ENCODE measurements at regions not wholly inside any gene's neighbourhood (a gene's known extent, or its start where the extent isn't known, plus 50 kb on each side); places are given as distances from the start of the nearest gene placed in this dataset.

DNA sequence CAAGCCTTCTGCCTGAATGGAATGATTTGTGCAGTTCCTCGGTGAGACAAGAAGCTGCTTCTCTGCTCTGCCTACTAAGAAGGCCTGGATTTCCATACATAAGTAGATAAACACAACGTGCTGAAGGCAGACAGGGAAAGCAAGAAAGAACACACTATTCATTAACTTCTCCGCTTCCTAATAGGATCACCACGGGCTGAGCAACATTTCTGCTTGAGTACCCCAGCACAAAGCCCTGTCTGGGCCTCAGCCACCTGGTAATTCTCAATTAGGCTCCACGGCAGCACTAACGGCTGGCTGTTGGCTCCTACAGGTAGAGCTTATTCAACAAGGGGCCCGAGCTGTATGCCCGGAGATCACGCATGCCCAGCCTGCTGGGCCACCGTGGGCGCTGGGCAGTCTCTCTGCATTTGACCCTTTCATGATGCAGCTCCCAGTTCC is 1156.6 kb downstream of the TBC1D22A start:
- ATAC-seq (no peak), DNase-seq (no peak)
- Histone ChIP-seq H3K4me3 (no peak overlapping the region), H3K9me3 (peaks cover 0 to 3% (median 0%) of the 10 kb centered on the region in 12 donors), H3K27ac (no peak overlapping the region), H3K4me1 (no peaks in the 10 kb centered on the region), H3K36me3 (no peaks in the 10 kb centered on the region), H3K27me3 (peaks cover 0 to 4% (median 0%) of the 10 kb centered on the region in 9 donors)
- WGBS, 4 donors: 68 to 78% (median 75%) methylated on average over 4 to 11 of the region's 11 CpGs
- no peak for TF ChIP-seq POLR2A (IDR thresholded peaks at IDR 0.05)
- TF ChIP-seq, protein P1, sequence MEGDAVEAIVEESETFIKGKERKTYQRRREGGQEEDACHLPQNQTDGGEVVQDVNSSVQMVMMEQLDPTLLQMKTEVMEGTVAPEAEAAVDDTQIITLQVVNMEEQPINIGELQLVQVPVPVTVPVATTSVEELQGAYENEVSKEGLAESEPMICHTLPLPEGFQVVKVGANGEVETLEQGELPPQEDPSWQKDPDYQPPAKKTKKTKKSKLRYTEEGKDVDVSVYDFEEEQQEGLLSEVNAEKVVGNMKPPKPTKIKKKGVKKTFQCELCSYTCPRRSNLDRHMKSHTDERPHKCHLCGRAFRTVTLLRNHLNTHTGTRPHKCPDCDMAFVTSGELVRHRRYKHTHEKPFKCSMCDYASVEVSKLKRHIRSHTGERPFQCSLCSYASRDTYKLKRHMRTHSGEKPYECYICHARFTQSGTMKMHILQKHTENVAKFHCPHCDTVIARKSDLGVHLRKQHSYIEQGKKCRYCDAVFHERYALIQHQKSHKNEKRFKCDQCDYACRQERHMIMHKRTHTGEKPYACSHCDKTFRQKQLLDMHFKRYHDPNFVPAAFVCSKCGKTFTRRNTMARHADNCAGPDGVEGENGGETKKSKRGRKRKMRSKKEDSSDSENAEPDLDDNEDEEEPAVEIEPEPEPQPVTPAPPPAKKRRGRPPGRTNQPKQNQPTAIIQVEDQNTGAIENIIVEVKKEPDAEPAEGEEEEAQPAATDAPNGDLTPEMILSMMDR (IDR thresholded peaks at IDR 0.05): no peak
- intact Hi-C loops (cut with DNase I): no loop called here

DNA sequence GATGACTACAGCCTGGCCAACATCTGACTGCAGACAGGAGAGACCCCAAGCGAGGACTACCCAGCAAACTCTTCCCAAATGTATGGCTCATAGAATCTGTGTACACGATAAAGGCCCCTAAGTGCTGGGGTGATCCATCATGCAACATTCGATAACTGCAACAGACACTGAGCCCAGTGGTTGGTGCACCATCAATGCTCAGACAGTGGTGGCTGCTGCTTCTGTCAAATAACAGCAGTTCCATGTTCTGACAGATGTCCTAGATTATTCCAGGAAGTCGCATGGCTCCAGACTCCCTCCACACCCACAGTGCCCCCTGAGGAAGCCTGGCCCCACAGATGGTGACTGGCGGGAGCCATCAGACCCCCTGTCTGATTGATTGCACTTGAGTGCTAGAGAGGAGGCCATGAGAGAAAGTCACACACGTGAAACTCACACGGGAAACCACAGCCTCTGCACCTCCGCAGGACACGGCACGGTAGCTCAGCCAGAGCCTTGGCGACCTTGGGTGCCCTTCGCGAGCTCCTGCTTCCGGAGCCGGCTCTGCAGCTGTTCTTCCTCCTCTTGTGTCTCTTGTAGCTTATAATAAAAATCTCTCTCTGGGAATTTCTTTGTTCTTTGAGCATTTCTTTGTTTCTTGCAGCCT is 1155.9 kb downstream of the TBC1D22A start:
- intact Hi-C loops (cut with DNase I): no loop called here

DNA sequence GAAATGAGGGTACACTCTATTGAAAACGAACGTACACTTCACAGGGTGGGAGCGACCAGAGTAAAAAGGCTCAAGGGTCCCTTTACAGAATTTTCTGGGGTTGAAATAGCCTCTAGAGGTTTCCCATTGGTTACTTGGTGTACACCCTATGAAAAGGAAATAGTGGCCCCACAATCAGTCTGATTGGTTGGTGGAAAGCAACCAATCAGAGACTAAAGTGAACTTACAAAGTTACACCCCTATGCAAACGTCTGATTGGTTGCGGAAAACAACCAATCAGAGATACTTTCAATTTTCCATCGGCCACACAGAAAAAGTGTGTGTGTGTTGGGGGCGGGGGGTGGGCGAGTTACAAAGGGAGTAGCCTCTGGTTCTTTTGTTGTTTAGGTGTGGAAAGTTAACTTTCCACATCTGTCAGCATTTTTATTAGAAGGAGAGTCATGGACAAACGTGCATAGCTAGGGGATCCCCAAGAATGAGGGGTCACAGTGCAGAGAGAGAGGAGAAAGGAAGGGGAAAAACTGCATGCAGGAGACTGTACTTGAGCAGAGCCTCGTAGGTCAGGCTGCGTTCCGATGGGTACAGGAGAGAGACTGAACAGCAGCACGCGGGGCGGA is 1152.1 kb downstream of the TBC1D22A start:
- Histone ChIP-seq H3K36me3 (no peaks in the 10 kb centered on the region), H3K4me1 (no peaks in the 10 kb centered on the region), H3K27me3 (peaks cover 0 to 10% (median 0%) of the 10 kb centered on the region in 9 donors), H3K9me3 (peaks cover 0 to 20% (median 11%) of the 10 kb centered on the region in 12 donors), H3K4me3 (no peak overlapping the region), H3K27ac (no peak overlapping the region)
- WGBS, 4 donors: 74 to 86% (median 80%) methylated on average over 15 of the region's 15 CpGs
- no peak for TF ChIP-seq POLR2A (IDR thresholded peaks at IDR 0.05)
- TF ChIP-seq, protein P1 (IDR thresholded peaks at IDR 0.05): no peak
- intact Hi-C loops (cut with DNase I): no loop called here
- DNase-seq (no peak), ATAC-seq (no peak)

More for the DNA sequence above, 1155.9 kb downstream of the TBC1D22A start:
- Histone ChIP-seq H3K27me3 (peaks cover 0 to 4% (median 0%) of the 10 kb centered on the region in 9 donors), H3K4me1 (no peaks in the 10 kb centered on the region), H3K4me3 (no peak overlapping the region), H3K36me3 (no peaks in the 10 kb centered on the region), H3K27ac (no peak overlapping the region), H3K9me3 (no peaks in the 10 kb centered on the region)
- no peak for TF ChIP-seq POLR2A (IDR thresholded peaks at IDR 0.05)
- TF ChIP-seq, protein P1 (IDR thresholded peaks at IDR 0.05): no peak
- ATAC-seq: no peak
- WGBS, 4 donors: 57 to 79% (median 63%) methylated on average over 15 of the region's 15 CpGs
- no peak for DNase-seq

DNA sequence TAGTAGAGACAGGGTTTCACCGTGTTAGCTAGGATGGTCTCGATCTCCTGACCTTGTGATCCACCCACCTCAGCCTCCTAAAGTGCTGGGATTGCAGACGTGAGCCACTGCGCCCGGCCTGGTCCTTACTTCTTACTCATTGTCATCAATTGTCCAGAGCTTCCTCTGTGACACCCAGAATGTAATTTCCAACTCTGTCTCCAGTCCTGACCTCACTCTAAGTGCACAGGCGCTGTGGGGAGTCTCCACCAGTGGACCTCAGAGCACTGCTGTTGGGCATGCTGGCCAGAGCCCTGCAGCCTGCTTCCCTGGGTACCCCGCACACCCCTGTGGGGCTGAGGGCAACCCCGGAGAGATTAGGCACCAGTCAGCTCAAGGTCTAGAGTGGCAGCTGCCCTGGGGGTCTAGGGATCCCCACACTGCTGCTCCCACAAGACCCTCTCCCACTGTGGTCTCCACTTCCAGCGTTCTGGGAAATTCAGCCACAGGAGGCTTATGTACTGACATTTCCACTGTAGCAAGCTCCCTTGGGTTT is 1140.3 kb downstream of the TBC1D22A start:
- H3K9me3 ChIP-seq: peaks cover 0 to 11% (median 0%) of the 10 kb centered on the region in 12 donors
- H3K36me3 ChIP-seq: no peaks in the 10 kb centered on the region
- intact Hi-C loops (cut with DNase I): no loop called here
- H3K4me3 ChIP-seq: no peak overlapping the region
- DNase-seq (no peak), ATAC-seq (no peak)
- H3K4me1 ChIP-seq: no peaks in the 10 kb centered on the region
- H3K27ac ChIP-seq: no peak overlapping the region
- no peaks in the 10 kb centered on the region for H3K27me3 ChIP-seq
- WGBS, 4 donors: 77 to 86% (median 81%) methylated on average over 9 of the region's 9 CpGs
- TF ChIP-seq POLR2A (IDR thresholded peaks at IDR 0.05): no peak
- TF ChIP-seq, protein P1 (IDR thresholded peaks at IDR 0.05): no peak

Data from heart left ventricle (tissue), 16 donors.